H1 (cell line): ENCODE measurements at regions not wholly inside any gene's neighbourhood (a gene's known extent, or its start where the extent isn't known, plus 50 kb on each side); places are given as distances from the start of the nearest gene placed in this dataset.

Source experiments
- EZH2 ChIP-seq: fragments of 200-600 bp; sonication (generic); IDR thresholded peaks from 2 replicates; pipeline ENCODE4 v1.7.1; 2012; ENCODE audit warnings: low read depth, mild to moderate bottlenecking, moderate library complexity, low read length, inconsistent platforms; ENCODE audit not compliant: severe bottlenecking
- POLR2AphosphoS5 ChIP-seq: IDR thresholded peaks from 2 replicates; pipeline ENCODE4 v1.6.1; 2011; ENCODE audit warnings: low read depth, low read length
- SRF ChIP-seq: IDR thresholded peaks from 2 replicates; pipeline ENCODE4 v1.6.1; 2011; ENCODE audit warnings: mild to moderate bottlenecking, low read depth, low read length, moderate library complexity

DNA sequence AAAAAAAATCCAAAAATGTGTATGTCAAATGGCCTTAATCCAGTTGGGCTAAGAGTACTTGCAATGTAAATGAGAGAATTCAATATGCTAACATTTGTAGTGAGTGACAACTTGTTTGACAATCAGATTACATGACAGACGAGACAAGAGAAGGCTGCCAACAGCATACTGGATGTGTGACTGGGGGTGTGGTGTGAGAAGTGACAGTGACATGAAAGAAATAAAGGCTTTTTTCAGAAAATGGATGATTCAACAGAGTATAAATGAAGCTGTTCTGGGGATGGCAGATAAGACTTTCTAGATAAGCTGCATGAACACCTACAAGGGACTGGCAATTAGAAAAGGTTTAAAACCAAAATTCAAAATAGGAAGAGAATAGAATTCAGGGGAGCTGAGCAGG lies 143.4 kb downstream of the CENPC start:
- TF ChIP-seq SRF: no peak
- TF ChIP-seq EZH2: no peak
- no peak for TF ChIP-seq POLR2AphosphoS5
